Astrocyte (in vitro differentiated cells and primary cell): ENCODE measurements at regions not wholly inside any gene's neighbourhood (a gene's known extent, or its start where the extent isn't known, plus 50 kb on each side); places are given as distances from the start of the nearest gene placed in this dataset.

ENCODE experiments used
- DNase-seq: peaks from one replicate; pipeline ENCODE4 v3.0.0-alpha.2; 2010; ENCODE audit warnings: low read depth
- FAIRE-seq: peaks from 2 replicates; lab custom pipeline; 2011; peaks lifted over from hg19 to GRCh38; lab: Jason Lieb, UNC
- H2AFZ ChIP-seq: 2 replicates; pipeline ENCODE4 v1.6.0; 2012; ENCODE audit warnings: low read depth, low read length, inconsistent platforms
- H3K27ac ChIP-seq: 2 replicates; pipeline ENCODE4 v1.5.1; 2011; ENCODE audit warnings: low read depth, low read length, inconsistent platforms
- H3K27me3 ChIP-seq: 2 replicates; pipeline ENCODE4 v1.6.0; 2011; ENCODE audit warnings: low read length, inconsistent platforms; ENCODE audit not compliant: insufficient read depth
- H3K36me3 ChIP-seq: 2 replicates; pipeline ENCODE4 v1.5.1; 2011; ENCODE audit warnings: low read length, inconsistent platforms; ENCODE audit not compliant: insufficient read depth
- H3K4me1 ChIP-seq: 2 replicates; pipeline ENCODE4 v1.5.1; 2011; ENCODE audit warnings: low read length, inconsistent platforms; ENCODE audit not compliant: insufficient read depth
- H3K4me2 ChIP-seq: 2 replicates; pipeline ENCODE4 v1.6.0; 2012; ENCODE audit warnings: low read length, inconsistent platforms
- H3K4me3 ChIP-seq: 2 replicates; pipeline ENCODE4 v1.5.1; 2011; ENCODE audit warnings: low read depth, mild to moderate bottlenecking, low read length, inconsistent platforms; ENCODE audit not compliant: insufficient read depth
- H3K79me2 ChIP-seq: 2 replicates; pipeline ENCODE4 v1.6.0; 2012; ENCODE audit warnings: mild to moderate bottlenecking, low read length, inconsistent platforms; ENCODE audit not compliant: insufficient read depth
- H3K9ac ChIP-seq: 2 replicates; pipeline ENCODE4 v1.6.0; 2012; ENCODE audit warnings: mild to moderate bottlenecking, low read length, inconsistent platforms
- H3K9me3 ChIP-seq: 2 replicates; pipeline ENCODE4 v1.5.1; 2012; ENCODE audit warnings: low read depth, mild to moderate bottlenecking, low read length, inconsistent platforms; ENCODE audit not compliant: insufficient read depth
- H4K20me1 ChIP-seq: 2 replicates; pipeline ENCODE4 v1.6.0; 2012; ENCODE audit warnings: low read length, inconsistent platforms; ENCODE audit not compliant: insufficient read depth
- H3K27ac Mint-ChIP-seq: one replicate; pipeline ENCODE4 v1.8.0; 2021; ENCODE audit warnings: mild to moderate bottlenecking, mixed read lengths; ENCODE audit not compliant: unreplicated experiment
- H3K27me3 Mint-ChIP-seq: one replicate; pipeline ENCODE4 v1.8.0; 2021; ENCODE audit warnings: low read depth, mixed read lengths; ENCODE audit not compliant: unreplicated experiment
- H3K36me3 Mint-ChIP-seq: one replicate; pipeline ENCODE4 v1.8.0; 2021; ENCODE audit warnings: low read depth, mixed read lengths; ENCODE audit not compliant: unreplicated experiment
- H3K4me1 Mint-ChIP-seq: one replicate; pipeline ENCODE4 v1.8.0; 2021; ENCODE audit warnings: low read depth, mixed read lengths; ENCODE audit not compliant: unreplicated experiment
- H3K4me3 Mint-ChIP-seq: one replicate; pipeline ENCODE4 v1.8.0; 2021; ENCODE audit warnings: mild to moderate bottlenecking, moderate library complexity, mixed read lengths; ENCODE audit not compliant: unreplicated experiment
- H3K9me3 Mint-ChIP-seq: one replicate; pipeline ENCODE4 v1.8.0; 2021; ENCODE audit warnings: mild to moderate bottlenecking, mixed read lengths; ENCODE audit not compliant: unreplicated experiment
- CTCF ChIP-seq: IDR thresholded peaks from 2 replicates; pipeline ENCODE4 v1.5.1; 2011; ENCODE audit warnings: low read depth, mild to moderate bottlenecking, inconsistent platforms, low read length, moderate library complexity; ENCODE audit not compliant: insufficient read depth
- EZH2 ChIP-seq: IDR thresholded peaks from 2 replicates; pipeline ENCODE4 v1.6.1; 2012; ENCODE audit warnings: mild to moderate bottlenecking, low read length, inconsistent platforms; ENCODE audit not compliant: insufficient read depth

- Mint-ChIP-seq H3K9me3 (no peaks in the 10 kb centered on the region), H3K36me3 (no peaks in the 10 kb centered on the region), H3K4me3 (no peak overlapping the region), H3K27ac (no peak overlapping the region), H3K27me3 (no peaks in the 10 kb centered on the region), H3K4me1 (peaks cover 11% of the 10 kb centered on the region)
- Histone ChIP-seq H3K27me3 (no peaks in the 10 kb centered on the region), H3K79me2 (no peaks in the 10 kb centered on the region), H3K36me3 (no peaks in the 10 kb centered on the region), H3K4me2 (no peak overlapping the region), H2AFZ (no peak overlapping the region), H3K9ac (no peak overlapping the region), H3K27ac (no peak overlapping the region), H3K4me3 (no peak overlapping the region), H3K9me3 (no peaks in the 10 kb centered on the region), H4K20me1 (no peaks in the 10 kb centered on the region), H3K4me1 (no peaks in the 10 kb centered on the region)
- no peak for DNase-seq
- FAIRE-seq, result no peak
- TF ChIP-seq CTCF, result no peak
These were observed 96.4 kb upstream of the PPARGC1A start for GRCh38 chr4:23986270-23986669.

- Histone ChIP-seq H3K27ac (no peak overlapping the region), H3K36me3 (no peaks in the 10 kb centered on the region), H3K4me3 (no peak overlapping the region), H3K4me1 (no peaks in the 10 kb centered on the region), H3K4me2 (peak overlapping the region; percentile 23), H3K9ac (no peak overlapping the region), H4K20me1 (no peaks in the 10 kb centered on the region), H3K27me3 (no peaks in the 10 kb centered on the region), H3K79me2 (no peaks in the 10 kb centered on the region), H2AFZ (no peak overlapping the region), H3K9me3 (no peaks in the 10 kb centered on the region)
- Mint-ChIP-seq H3K36me3 (no peaks in the 10 kb centered on the region), H3K9me3 (no peaks in the 10 kb centered on the region), H3K4me3 (no peak overlapping the region), H3K27me3 (peaks cover 1% of the 10 kb centered on the region), H3K27ac (peak overlapping the region; percentile 92), H3K4me1 (peaks cover 17% of the 10 kb centered on the region)
- peak; percentile 57 for DNase-seq
- no peak for FAIRE-seq
- TF ChIP-seq EZH2 (no peak), CTCF (no peak)
These were observed 91.5 kb upstream of the PPARGC1A start for GRCh38 chr4:23981328-23981727.

- FAIRE-seq (no peak), DNase-seq (no peak)
- H3K4me3 Mint-ChIP-seq, result no peak overlapping the region
- Histone ChIP-seq H3K36me3 (no peaks in the 10 kb centered on the region), H3K4me3 (no peak overlapping the region), H3K27me3 (no peaks in the 10 kb centered on the region), H3K79me2 (no peaks in the 10 kb centered on the region), H3K9me3 (no peaks in the 10 kb centered on the region), H3K4me2 (no peak overlapping the region), H3K27ac (no peak overlapping the region), H3K9ac (no peak overlapping the region), H3K4me1 (no peaks in the 10 kb centered on the region), H4K20me1 (no peaks in the 10 kb centered on the region), H2AFZ (no peak overlapping the region)
- TF ChIP-seq CTCF (no peak), EZH2 (no peak)
- H3K27me3 Mint-ChIP-seq, result peaks cover 1% of the 10 kb centered on the region
- no peaks in the 10 kb centered on the region for H3K9me3 Mint-ChIP-seq
- H3K4me1 Mint-ChIP-seq, result peaks cover 17% of the 10 kb centered on the region
- H3K36me3 Mint-ChIP-seq, result no peaks in the 10 kb centered on the region
- no peak overlapping the region for H3K27ac Mint-ChIP-seq
These were observed 89.7 kb upstream of the PPARGC1A start for GRCh38 chr4:23979534-23979933.
